GM19099 (cell line): ENCODE measurements at regions not wholly inside any gene's neighbourhood (a gene's known extent, or its start where the extent isn't known, plus 50 kb on each side); places are given as distances from the start of the nearest gene placed in this dataset.

Source experiments
- POLR2A ChIP-seq: IDR thresholded peaks from 3 replicates; pipeline ENCODE4 v1.6.1; 2011; ENCODE audit warnings: low read depth; ENCODE audit not compliant: insufficient read length; ENCODE audit errors: extremely low read depth

- no peak for TF ChIP-seq POLR2A
Measured at GRCh38 chr4:38462367-38463055, 201.5 kb upstream of the KLF3 start.

- TF ChIP-seq POLR2A, result no peak
Measured at GRCh38 chr4:38463268-38463958, 200.6 kb upstream of the KLF3 start.

GRCh38 chr4:38464328-38464727 is 199.7 kb upstream of the KLF3 start:
- TF ChIP-seq POLR2A, result no peak

GRCh38 chr4:38466401-38466800 is 197.6 kb upstream of the KLF3 start:
- TF ChIP-seq POLR2A, result no peak

GRCh38 chr4:38467296-38467695 is 196.7 kb upstream of the KLF3 start:
- no peak for TF ChIP-seq POLR2A

- no peak for TF ChIP-seq POLR2A
Measured at GRCh38 chr4:38468339-38468866, 195.6 kb upstream of the KLF3 start.

- TF ChIP-seq POLR2A, result no peak
Measured at GRCh38 chr4:38469410-38469809, 194.6 kb upstream of the KLF3 start.

GRCh38 chr4:38470735-38471262 is 193.2 kb upstream of the KLF3 start:
- TF ChIP-seq POLR2A, result no peak

- no peak for TF ChIP-seq POLR2A
Measured at GRCh38 chr4:38482696-38483095, 181.3 kb upstream of the KLF3 start.

GRCh38 chr4:38489011-38489861 is 174.8 kb upstream of the KLF3 start:
- TF ChIP-seq POLR2A, result no peak

GRCh38 chr4:38489924-38490639 is 173.9 kb upstream of the KLF3 start:
- TF ChIP-seq POLR2A, result no peak

- no peak for TF ChIP-seq POLR2A
Measured at GRCh38 chr4:38490753-38491446, 173.1 kb upstream of the KLF3 start.

- no peak for TF ChIP-seq POLR2A
Measured at GRCh38 chr4:38491854-38492478, 172.0 kb upstream of the KLF3 start.
